Thoracic aorta (tissue), 2 donors: ENCODE measurements at regions not wholly inside any gene's neighbourhood (a gene's known extent, or its start where the extent isn't known, plus 50 kb on each side); places are given as distances from the start of the nearest gene placed in this dataset.

Experiments
- ATAC-seq: fragments of 150-250 bp; one replicate; pipeline ENCODE4 v1.8.0; 2017; ENCODE audit warnings: low read depth; ENCODE audit not compliant: insufficient number of reproducible peaks, low FRiP score
- DNase-seq: peaks from one replicate; pipeline ENCODE4 v3.0.0-alpha.2; 2020; ENCODE audit warnings: low spot score
- H3K27ac ChIP-seq, 2 donors: fragments of 200-600 bp; sonication (generic); 1 replicate in 1 of 2; 2 replicates in 1 of 2; pipeline ENCODE4 v1.5.1; 2016; ENCODE audit warnings: mild to moderate bottlenecking in 2 of 2, moderate library complexity in 2 of 2
- H3K27me3 ChIP-seq: fragments of 200-600 bp; sonication (generic); replicated peaks from 2 replicates; pipeline ENCODE4 v1.6.0; 2016; ENCODE audit warnings: mild to moderate bottlenecking; ENCODE audit not compliant: insufficient read depth
- H3K36me3 ChIP-seq: fragments of 200-600 bp; sonication (generic); one replicate; pipeline ENCODE4 v1.5.1; 2016
- H3K4me1 ChIP-seq, 2 donors: fragments of 200-600 bp; sonication (generic); 1 replicate in 1 of 2; 2 replicates in 1 of 2; pipeline versions ENCODE4 v1.5.1 to v1.6.0; 2016; ENCODE audit warnings: low read depth in 2 of 2, mild to moderate bottlenecking in 1 of 2; ENCODE audit not compliant: control insufficient read depth in 1 of 2
- H3K4me3 ChIP-seq: fragments of 200-600 bp; sonication (generic); 2 replicates; pipeline ENCODE4 v1.5.1; 2016; ENCODE audit warnings: mild to moderate bottlenecking
- H3K9me3 ChIP-seq: fragments of 200-600 bp; sonication (generic); 2 replicates; pipeline ENCODE4 v1.5.1; 2016
- TF ChIP-seq, protein P1 (sequence below): fragments of 200-600 bp; sonication (generic); IDR thresholded peaks from one replicate; pipeline ENCODE4 v1.5.1; 2019; ENCODE audit warnings: antibody characterized with exemption

DNA sequence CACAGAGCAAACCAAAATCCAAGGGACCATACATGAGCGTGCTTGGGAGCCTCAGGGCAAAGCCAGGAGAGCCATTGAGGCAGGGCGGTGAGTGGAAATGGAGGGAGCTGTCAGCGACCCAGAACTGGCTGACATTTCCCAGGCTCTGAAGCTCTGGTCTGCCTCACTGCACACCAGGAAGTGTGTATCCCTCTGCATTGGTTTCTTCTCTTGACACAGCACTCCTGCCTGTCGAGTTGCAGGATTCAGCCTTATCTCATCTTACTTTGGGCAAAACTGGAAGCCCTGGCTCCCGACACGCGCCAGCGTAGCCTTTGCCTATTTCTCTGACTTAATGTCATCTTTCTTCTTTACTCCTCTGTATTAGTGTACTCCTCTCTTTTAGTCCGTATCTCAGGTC, 144.7 kb upstream of the HS3ST3A1 start:
- Histone ChIP-seq H3K4me3 (no peak overlapping the region), H3K27ac (no peak overlapping the region), H3K4me1 (no peaks in the 10 kb centered on the region), H3K9me3 (no peaks in the 10 kb centered on the region), H3K27me3 (no peaks in the 10 kb centered on the region), H3K36me3 (no peaks in the 10 kb centered on the region)
- TF ChIP-seq, protein P1, sequence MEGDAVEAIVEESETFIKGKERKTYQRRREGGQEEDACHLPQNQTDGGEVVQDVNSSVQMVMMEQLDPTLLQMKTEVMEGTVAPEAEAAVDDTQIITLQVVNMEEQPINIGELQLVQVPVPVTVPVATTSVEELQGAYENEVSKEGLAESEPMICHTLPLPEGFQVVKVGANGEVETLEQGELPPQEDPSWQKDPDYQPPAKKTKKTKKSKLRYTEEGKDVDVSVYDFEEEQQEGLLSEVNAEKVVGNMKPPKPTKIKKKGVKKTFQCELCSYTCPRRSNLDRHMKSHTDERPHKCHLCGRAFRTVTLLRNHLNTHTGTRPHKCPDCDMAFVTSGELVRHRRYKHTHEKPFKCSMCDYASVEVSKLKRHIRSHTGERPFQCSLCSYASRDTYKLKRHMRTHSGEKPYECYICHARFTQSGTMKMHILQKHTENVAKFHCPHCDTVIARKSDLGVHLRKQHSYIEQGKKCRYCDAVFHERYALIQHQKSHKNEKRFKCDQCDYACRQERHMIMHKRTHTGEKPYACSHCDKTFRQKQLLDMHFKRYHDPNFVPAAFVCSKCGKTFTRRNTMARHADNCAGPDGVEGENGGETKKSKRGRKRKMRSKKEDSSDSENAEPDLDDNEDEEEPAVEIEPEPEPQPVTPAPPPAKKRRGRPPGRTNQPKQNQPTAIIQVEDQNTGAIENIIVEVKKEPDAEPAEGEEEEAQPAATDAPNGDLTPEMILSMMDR, result no peak
- DNase-seq (no peak), ATAC-seq (no peak)

DNA sequence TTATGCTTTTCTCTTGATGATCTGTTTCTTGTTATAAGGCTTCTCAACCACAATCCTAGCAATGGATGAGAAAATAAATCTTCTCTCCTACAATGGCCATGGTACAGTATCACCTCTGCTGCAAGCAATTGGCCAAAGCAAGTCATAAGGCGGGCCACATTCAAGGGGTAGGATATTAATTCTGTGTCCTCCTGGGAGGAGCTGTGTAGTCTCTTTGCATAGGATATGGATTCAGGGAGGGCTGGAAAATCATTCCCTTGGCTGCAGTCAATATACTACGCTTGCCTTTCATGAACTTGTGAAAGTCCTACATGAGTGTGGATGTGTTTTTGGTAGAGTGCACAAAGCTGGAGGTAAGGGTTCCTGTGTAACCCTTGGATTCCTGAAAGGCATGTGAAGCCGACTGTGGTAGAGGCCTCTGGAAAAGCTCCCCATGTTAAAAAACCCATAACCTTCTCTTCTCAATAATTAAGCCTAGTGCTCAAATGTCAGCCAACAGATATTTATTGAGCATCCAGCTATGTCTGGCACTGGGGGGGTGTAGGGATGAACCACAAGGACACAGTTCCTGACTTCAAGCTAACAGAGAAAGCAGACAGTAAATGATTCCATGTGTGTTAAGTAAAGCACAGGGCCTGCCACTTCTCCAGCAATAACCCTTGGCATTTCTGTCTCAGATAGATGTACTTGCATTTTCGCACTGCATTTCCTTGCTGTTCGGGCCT, 147.6 kb upstream of the HS3ST3A1 start:
- no peak for ATAC-seq
- H3K4me1 ChIP-seq, result no peaks in the 10 kb centered on the region

DNA sequence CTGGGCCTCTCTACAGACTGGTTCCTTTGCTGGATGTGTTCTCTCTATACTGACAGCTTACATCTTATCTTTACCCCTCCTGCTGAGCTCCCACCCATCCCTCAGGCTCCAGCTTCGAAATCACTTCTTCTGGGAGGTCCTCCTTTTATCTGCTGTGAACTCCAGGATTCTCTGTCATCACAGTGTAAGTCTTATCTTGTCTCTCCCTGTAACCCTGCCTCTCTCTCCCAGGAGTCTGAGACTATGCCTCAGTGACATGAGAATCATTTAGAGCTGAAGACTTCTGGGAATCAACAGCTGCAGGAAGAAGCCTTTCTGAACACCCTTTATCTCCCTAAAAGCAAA, 148.1 kb upstream of the HS3ST3A1 start:
- Histone ChIP-seq H3K4me3 (no peak overlapping the region), H3K27ac (no peak overlapping the region), H3K27me3 (no peaks in the 10 kb centered on the region), H3K36me3 (no peaks in the 10 kb centered on the region), H3K9me3 (no peaks in the 10 kb centered on the region), H3K4me1 (no peaks in the 10 kb centered on the region)
- ATAC-seq, result no peak
- TF ChIP-seq, protein P1, result no peak
- DNase-seq, result no peak

More for the DNA sequence above, 147.6 kb upstream of the HS3ST3A1 start:
- Histone ChIP-seq H3K36me3 (no peaks in the 10 kb centered on the region), H3K27ac (no peak overlapping the region), H3K4me3 (no peak overlapping the region), H3K9me3 (no peaks in the 10 kb centered on the region), H3K27me3 (no peaks in the 10 kb centered on the region)
- DNase-seq, result no peak
- TF ChIP-seq, protein P1, result no peak

DNA sequence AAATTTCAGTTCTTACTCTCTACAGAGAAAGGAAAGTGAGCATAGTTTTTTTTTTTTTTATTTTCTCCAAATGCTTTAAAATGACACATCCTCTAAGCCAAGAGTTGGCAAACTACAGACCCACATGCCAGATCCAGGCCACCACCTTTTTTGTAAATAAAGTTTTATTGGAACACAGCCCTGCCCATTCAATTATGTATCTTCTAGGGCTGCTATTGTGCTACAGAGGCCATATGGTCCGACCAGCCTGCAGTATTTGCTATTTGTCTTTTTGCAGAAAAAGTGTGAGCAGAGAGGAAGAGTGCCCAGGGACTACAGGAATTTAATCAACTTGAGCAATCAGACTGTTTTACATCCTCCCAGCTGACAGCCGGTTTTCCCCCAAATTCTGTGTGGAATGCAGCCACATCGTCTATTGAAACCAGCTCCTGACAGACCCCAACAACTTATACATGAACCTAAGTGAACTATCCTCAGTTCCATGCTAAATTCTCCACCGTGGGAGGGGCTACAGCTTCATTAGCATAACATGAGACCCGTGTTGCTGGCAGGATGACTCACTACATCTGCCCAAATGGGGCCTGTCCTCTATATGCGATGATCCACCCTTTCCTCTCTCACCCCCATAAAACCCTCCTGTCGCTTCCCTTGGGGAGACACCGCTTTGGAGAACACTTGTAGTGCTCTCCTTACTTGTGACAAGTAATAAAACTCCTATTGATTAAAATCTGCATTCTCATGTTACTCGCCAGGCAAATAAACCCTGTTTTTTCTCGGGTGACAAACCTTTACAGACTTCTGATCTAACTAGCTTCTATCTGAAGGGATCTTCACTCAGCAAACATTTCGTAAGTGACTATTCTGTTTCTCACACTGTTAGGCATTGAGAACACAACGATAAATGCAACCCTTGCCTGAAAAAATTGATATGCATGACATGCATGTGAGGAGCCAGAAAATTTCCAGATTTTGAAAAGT, 149.4 kb upstream of the HS3ST3A1 start:
- H3K36me3 ChIP-seq, result no peaks in the 10 kb centered on the region
- TF ChIP-seq, protein P1, result no peak
- H3K4me3 ChIP-seq, result no peak overlapping the region
- H3K4me1 ChIP-seq, result no peaks in the 10 kb centered on the region
- no peaks in the 10 kb centered on the region for H3K27me3 ChIP-seq
- no peak overlapping the region for H3K27ac ChIP-seq
- H3K9me3 ChIP-seq, result no peaks in the 10 kb centered on the region
- ATAC-seq, result no peak
- DNase-seq, result no peak

DNA sequence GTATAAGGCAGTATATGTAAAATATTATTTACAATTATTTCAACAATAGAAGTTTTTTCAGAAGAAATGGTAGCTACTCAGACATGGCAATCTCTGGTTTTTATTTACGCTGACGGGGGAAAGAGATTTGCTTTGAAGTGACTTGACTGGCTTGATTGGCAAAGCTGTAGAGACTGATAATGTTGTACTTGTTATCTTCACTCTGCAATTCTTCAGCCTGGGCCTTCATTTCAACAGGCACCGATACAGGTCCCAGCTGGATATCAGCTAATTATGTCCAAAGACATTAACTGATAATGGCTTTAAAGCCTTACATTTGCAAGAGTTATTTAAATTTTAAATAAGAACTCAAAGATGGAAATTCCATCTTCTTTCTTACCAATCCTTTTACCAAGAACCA, 151.4 kb upstream of the HS3ST3A1 start:
- no peak overlapping the region for H3K4me3 ChIP-seq
- H3K36me3 ChIP-seq, result no peaks in the 10 kb centered on the region
- TF ChIP-seq, protein P1, result no peak
- H3K27me3 ChIP-seq, result no peaks in the 10 kb centered on the region
- no peak for ATAC-seq
- no peak for DNase-seq
- no peaks in the 10 kb centered on the region for H3K4me1 ChIP-seq
- no peaks in the 10 kb centered on the region for H3K9me3 ChIP-seq
- no peak overlapping the region for H3K27ac ChIP-seq
